Fibroblast of the aortic adventitia (primary cell): ENCODE measurements at regions not wholly inside any gene's neighbourhood (a gene's known extent, or its start where the extent isn't known, plus 50 kb on each side); places are given as distances from the start of the nearest gene placed in this dataset.
"Not testable (repeated sequence)": the region's sequence is repeated elsewhere in the genome, so short reads cannot be mapped to it uniquely, and the experiment has no call there.

Experiments used
- DNase-seq: peaks from one replicate; pipeline ENCODE4 v3.0.0-alpha.2; 2010; ENCODE audit warnings: low read depth
- H3K4me3 ChIP-seq: 2 replicates; pipeline ENCODE4 v1.5.1; 2011; ENCODE audit warnings: low read depth, mild to moderate bottlenecking, control low read depth, low read length, moderate library complexity
- TF ChIP-seq, protein P1 (sequence below): IDR thresholded peaks from 2 replicates; pipeline ENCODE4 v1.5.1; 2011; ENCODE audit warnings: mild to moderate bottlenecking, low read length, control low read depth, inconsistent platforms; ENCODE audit not compliant: insufficient read depth

DNA sequence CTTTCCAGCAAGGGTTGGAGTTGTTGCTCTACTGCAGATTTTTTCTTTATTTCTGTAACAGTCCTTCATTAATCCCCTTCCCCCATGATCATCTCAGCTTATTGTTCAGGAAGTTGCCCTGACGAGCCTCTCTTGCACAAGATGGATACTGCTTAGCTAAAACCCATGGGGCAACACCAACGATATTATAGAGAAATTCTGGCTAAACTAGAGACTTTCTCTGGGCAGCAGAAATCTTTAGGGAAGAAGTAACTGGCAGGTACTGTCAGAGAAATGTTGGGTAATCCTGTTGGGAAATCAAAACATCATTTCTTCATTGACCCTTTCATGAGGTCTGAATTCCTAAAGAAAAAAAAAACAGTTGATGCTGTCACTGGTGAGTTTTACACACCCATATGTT is 921.3 kb downstream of the NLGN4X start:
- no peak overlapping the region for H3K4me3 ChIP-seq
- DNase-seq, result no peak
- TF ChIP-seq, protein P1, sequence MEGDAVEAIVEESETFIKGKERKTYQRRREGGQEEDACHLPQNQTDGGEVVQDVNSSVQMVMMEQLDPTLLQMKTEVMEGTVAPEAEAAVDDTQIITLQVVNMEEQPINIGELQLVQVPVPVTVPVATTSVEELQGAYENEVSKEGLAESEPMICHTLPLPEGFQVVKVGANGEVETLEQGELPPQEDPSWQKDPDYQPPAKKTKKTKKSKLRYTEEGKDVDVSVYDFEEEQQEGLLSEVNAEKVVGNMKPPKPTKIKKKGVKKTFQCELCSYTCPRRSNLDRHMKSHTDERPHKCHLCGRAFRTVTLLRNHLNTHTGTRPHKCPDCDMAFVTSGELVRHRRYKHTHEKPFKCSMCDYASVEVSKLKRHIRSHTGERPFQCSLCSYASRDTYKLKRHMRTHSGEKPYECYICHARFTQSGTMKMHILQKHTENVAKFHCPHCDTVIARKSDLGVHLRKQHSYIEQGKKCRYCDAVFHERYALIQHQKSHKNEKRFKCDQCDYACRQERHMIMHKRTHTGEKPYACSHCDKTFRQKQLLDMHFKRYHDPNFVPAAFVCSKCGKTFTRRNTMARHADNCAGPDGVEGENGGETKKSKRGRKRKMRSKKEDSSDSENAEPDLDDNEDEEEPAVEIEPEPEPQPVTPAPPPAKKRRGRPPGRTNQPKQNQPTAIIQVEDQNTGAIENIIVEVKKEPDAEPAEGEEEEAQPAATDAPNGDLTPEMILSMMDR, result no peak

DNA sequence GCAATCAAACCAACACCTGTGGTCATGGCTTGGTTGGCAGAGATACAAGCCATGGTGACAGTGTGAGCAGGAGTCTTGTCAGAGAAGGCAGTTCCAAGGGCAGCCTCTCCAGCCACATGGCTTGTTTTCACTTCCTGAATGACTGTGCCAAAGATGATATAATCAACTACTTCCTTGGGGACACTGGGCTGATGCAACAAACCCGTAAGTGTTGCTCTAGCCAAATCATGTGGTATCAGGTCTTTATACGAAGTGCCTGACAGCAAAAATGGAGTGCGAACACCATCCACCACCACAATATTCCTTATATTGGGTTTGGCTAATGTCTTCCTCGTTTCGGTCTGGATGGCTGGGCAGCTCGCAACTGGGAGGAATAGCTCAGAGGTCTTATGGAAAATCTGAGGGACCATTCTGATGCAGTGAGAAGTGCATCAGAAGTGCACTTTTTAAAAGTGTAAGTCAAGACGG is 922.0 kb downstream of the NLGN4X start:
- TF ChIP-seq, protein P1, result no peak
- no peak for DNase-seq
- H3K4me3 ChIP-seq, result no peak overlapping the region

DNA sequence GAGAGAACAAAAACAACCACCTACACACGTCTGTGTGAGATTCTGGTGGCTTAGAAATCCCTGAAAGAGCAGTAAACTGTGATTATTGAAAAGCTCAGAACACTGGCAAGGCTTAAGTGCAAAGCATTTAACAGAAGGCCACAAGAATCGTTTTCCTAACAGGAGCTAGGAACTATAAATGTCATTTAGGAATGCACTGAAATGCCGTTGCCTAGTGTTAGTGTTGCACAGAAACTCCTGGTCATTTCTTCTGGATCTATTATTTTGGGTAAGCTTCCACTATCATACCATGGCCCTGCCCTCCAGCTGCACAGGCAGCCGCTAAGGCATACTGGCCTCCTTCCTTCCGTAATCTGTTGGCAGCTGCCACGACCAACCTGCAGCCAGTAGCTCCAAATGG is 923.2 kb downstream of the NLGN4X start:
- DNase-seq, result no peak
- H3K4me3 ChIP-seq, result no peak overlapping the region
- TF ChIP-seq, protein P1, result no peak

DNA sequence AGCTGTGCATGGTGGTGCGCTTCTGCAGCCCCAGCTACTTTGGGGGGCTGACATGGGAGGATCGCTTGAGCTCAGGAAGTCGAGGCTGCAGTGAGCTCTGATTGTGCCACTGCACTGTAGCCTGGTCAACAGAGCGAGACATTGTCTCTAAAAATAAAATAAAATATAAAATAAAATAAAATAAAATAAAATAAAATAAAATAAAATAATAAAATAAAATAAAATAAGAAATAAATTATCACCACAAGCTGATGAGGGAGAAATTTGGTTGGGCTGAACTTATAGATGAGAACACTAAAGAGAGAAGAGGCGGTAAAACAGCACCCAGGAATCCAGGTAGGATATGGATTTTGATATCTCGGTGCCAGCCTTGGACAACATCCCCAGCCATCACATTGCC is 933.7 kb downstream of the NLGN4X start:
- H3K4me3 ChIP-seq, result no peak overlapping the region
- DNase-seq, result no peak
- TF ChIP-seq, protein P1, result no peak

DNA sequence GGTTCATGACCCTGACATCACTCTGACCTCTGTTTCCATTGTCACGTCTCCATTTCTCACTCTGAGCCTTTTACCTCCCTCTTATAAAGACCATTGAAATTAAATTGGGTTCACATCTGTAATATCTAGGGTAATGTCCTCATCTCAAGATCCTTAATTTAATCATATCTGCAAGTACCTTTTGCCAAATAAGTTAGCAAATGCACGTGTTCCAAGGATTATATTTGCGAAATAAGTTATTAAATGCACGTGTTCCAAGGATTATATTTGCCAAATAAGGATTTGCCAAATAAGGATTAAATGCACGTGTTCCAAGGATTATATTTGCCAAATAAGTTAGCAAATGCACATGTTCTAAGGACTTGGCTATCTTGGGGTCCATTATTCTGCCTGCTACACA is 938.0 kb downstream of the NLGN4X start:
- TF ChIP-seq, protein P1, result no peak
- DNase-seq, result no peak
- no peak overlapping the region for H3K4me3 ChIP-seq

DNA sequence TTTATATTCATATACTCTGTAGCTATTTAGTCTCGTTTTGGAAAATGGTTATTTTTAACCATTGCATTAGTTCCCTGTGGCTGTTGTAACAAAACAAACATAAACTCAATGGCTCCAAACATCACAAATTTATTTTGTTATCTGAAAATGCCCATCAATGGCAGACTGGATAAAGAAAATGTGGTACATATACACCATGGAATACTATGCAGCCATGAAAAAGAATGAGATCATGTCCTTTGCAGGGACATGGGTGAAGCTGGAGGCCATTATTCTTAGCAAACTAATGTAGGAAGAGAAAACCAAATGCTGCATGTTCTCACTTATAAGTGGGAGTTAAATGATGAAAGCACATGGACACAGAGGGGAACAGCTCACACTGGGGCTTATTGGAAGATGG is 938.7 kb downstream of the NLGN4X start:
- H3K4me3 ChIP-seq, DNase-seq: not testable (repeated sequence)

DNA sequence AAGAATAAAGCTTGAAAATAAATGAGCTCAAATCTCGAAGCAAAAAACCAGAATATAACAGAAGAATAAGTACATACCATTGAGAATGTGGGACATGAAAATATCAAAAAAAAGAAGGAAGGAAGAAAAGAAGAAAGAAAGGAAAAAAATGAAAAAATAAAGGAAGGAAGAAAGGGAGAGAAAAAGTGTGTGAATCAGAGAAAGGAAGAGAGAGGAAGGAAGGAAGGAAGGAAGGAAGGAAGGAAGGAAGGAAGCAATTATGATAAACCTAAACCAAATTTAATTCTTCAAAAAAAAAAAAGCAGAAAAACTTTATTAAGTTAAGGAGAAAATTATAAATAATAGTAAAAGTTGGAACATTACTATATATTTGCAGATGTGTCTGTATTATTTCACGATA is 949.8 kb downstream of the NLGN4X start:
- TF ChIP-seq, protein P1, result no peak
- no peak for DNase-seq
- no peak overlapping the region for H3K4me3 ChIP-seq
